GM19035 (cell line): ENCODE measurements at regions not wholly inside any gene's neighbourhood (a gene's known extent, or its start where the extent isn't known, plus 50 kb on each side); places are given as distances from the start of the nearest gene placed in this dataset.
"Not testable (repeated sequence)": the region's sequence is repeated elsewhere in the genome, so short reads cannot be mapped to it uniquely, and the experiment has no call there.

Experiments used
- ATAC-seq: cut with Tn5 transposase; IDR thresholded peaks from one replicate; pipeline ENCODE4 v1.9.1; 2021; ENCODE audit not compliant: unreplicated experiment

- ATAC-seq: no peak
Observed at GRCh38 chr7:125279961-125280360, 350.3 kb upstream of the POT1 start.

GRCh38 chr7:125278318-125278717, 348.7 kb upstream of the POT1 start:
- ATAC-seq: no peak

DNA sequence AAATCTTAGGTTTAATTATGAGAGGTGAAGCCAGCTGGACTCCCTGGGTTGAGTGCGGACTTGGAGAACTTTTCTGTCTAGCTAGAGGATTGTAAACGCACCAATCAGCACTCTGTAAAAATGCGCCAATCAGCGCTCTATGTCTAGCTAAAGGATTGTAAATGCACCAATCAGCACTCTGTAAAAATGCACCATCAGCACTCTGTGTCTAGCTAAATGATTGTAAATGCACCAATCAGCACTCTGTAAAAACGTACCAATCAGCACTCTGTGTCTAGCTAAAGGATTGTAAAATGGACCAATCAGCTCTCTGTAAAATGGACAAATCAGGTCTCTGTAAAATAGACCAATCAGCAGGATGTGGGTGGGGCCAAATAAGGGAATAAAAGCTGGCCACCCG, 345.1 kb upstream of the POT1 start:
- not testable (repeated sequence) for ATAC-seq

- not testable (repeated sequence) for ATAC-seq
Observed at GRCh38 chr7:125264174-125264856, 334.7 kb upstream of the POT1 start.

DNA sequence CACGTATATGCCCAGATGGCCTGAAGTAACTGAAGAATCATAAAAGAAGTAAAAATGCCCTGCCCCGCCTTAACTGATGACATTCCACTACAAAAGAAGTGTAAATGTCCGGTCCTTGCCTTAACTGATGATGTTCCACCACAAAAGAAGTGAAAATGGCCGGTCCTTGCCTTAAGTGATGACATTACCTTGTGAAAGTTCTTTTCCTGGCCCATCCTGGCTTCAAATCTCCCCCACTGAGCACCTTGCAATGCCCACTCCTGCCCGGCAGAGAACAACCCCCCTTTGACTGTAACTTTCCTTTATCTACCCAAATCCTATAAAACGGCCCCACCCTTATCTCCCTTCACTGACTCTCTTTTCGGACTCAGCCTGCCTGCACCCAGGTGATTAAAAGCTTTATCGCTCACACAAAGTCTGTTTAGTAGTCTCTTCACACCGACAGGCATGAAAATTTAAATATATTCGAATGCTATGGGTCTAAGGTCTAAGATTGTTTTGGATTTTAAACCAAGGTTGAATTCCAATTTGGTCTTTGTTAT, 329.3 kb upstream of the POT1 start:
- ATAC-seq: not testable (repeated sequence)

GRCh38 chr7:125257617-125258016, 328.0 kb upstream of the POT1 start:
- ATAC-seq: no peak

- no peak for ATAC-seq
Observed at GRCh38 chr7:125256446-125256845, 326.8 kb upstream of the POT1 start.

GRCh38 chr7:125255810-125256209, 326.2 kb upstream of the POT1 start:
- ATAC-seq: no peak

GRCh38 chr7:125254566-125254965, 324.9 kb upstream of the POT1 start:
- ATAC-seq: no peak

DNA sequence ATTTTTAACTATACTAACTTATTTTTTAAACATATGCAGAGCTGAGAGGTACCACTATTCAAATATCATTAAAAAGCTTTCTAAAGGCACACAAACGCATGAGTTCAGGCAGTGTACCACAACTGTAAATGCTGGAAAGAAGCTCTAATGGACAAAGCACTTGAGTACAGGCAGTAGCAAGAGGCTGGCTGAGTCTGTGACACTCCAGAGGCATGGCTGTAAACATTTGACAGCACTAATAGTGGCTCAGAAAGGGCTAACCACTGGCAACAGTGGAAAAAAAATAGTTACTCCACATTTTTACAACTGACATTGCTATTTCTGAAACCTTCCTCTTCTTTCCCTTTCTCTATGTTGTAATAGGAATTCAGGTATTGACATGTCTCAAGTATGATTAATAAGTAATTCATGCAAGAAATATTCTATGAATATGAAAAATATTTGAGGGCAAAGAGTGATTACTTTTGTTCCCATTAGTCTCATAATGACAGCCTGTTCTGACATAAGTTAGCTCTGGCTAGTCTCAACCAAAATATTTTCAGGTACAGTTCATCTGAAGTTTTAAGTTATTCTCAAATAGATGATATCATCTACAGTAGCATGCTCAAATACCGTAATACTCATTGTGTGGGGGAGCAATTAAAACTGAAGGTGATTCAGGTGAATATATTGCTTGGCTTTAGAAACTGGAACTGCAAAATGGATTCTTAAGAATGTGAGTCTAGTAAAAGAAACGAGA, 324.0 kb upstream of the POT1 start:
- ATAC-seq: no peak

GRCh38 chr7:125247514-125248098, 318.0 kb upstream of the POT1 start:
- ATAC-seq: no peak

DNA sequence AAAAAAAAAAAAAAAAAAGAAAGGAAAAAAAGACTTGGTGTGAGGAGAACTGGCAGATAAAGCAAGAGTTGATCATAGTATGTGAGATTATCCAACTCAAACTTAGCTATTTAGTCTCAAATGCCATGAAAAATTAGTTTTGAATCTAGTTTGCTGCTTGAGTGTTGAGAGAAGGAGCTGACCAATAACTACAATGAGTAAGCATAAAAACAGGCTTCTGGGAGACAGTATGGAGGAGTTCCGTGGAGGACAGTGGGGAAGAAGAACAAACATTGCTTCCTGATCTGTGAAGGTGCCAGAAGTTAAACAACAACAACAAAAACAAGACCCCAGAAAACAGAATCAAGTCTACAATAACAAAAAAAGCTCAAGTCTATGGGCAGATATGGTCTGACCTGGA, 317.1 kb upstream of the POT1 start:
- no peak for ATAC-seq

- ATAC-seq: no peak
Observed at GRCh38 chr7:125241548-125241947, 311.9 kb upstream of the POT1 start.

DNA sequence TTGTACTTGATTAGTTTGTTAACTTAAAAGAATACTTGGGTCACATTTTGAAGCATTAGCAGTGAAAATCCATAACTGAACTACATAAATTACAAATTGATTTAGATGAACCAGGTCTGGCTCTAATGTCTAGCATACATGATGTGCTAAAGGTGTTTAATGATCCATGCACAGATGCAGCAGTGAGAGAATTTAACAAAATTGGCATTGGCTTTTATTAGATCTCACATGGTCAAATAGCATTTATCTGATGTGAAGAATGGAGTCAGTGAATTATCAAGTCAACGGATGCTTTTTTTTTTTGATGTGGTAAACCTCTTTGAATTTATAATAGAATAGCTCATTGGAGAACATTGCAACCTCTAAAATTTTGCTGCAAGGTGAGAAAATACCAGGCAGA, 293.0 kb upstream of the POT1 start:
- no peak for ATAC-seq

DNA sequence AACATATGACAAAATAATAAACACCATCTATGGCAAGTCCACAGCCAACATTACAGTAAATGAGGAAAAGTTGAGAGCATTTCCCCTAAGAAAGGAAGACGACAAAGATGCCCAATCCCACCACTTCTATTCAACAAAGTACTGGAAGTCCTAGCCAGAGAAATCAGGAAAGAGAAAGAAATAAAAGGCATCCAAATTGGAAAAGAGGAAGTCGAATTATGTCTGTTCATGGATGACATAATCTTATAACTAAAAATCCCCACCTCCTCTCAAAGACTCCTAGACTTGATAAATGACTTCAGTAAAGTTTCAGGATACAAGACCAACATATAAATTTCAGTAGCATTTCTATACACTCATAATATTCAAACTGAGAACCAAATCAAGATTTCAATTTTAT, 288.5 kb upstream of the POT1 start:
- ATAC-seq: no peak

GRCh38 chr7:125201002-125201401, 271.4 kb upstream of the POT1 start:
- ATAC-seq: no peak

- no peak for ATAC-seq
Observed at GRCh38 chr7:125197731-125198393, 268.2 kb upstream of the POT1 start.

- ATAC-seq: no peak
Observed at GRCh38 chr7:125195156-125195555, 265.5 kb upstream of the POT1 start.

DNA sequence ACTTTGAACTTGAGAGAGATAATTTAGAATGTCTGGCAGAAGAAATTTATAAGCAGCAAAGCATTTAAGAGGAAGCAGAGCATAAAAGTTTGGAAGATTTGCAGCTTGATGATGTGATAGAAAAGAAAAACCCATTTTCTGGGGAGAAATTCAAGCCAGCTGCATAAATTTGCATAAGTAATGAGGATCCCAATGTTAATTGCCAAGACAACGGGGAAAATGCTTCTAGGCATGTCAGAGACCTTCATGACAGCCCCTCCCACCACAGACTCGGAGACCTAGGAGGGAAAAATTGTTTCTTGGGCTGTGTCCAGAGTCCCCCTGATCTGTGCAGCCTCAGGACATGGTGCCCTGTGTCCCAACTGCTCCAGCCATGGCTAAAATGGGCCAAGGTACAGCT, 263.6 kb upstream of the POT1 start:
- ATAC-seq: no peak

DNA sequence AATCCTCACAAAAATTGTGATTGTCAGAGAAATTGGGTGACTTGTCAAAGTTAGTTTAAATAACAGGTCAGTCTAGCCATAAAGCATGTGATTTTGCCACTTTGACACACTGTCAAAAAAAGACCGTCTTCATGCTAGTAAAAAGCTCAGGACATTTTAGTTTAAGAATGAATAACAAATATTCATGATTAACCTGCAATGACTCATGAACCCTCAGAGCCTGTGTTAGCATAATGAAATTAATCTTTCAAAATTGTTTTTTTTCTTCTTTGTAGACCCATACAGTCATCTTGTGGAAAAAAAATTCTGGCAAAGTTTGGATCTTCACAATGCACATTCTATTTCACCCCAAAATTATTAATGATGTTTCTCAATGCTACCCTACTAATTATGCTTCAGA, 255.2 kb upstream of the POT1 start:
- ATAC-seq: no peak

- ATAC-seq: not testable (repeated sequence)
Observed at GRCh38 chr7:125181569-125182267, 252.1 kb upstream of the POT1 start.
